NCI-H1417 treated with DMSO at 0.1 percent for 48 hours (cell line): ENCODE measurements at regions not wholly inside any gene's neighbourhood (a gene's known extent, or its start where the extent isn't known, plus 50 kb on each side); places are given as distances from the start of the nearest gene placed in this dataset.
A peak's percentile ranks its signal among the peaks of the same experiment; 100 is the strongest.
"Not testable (repeated sequence)": the region's sequence is repeated elsewhere in the genome, so short reads cannot be mapped to it uniquely, and the experiment has no call there.

Experiments
- DNase-seq: peaks from one replicate; lab custom pipeline; 2025; lab: John Stamatoyannopoulos, UW

DNA sequence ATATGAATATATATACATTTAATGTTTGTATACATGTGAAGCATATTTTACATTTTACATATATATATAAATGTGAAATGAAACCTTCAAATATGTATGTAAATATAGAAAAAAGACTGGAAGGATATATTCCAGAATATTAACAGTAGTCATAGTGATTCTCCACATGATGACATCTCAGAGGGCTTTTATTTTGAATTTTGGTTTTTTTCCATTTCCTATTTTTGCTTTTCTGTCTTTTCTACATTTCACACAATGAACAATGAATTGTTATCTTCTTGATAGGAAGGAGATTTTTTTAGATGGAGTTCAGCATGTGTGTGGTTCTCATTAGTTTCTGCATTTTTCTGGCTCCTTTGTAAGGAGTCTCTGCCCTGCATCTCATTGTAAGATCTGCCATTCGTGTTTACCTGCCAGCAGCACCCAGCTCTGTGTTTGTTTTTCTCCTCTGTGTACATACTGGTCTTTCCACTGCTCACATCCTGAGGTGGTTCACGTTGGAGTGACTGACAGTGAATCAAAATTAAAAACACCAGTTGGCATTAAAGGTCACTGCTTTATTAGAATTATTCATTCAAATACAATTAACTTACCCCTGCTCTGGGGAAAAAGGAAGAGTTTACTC lies 425.3 kb upstream of the MDFIC2 start:
- DNase-seq, result peak; percentile 17

DNA sequence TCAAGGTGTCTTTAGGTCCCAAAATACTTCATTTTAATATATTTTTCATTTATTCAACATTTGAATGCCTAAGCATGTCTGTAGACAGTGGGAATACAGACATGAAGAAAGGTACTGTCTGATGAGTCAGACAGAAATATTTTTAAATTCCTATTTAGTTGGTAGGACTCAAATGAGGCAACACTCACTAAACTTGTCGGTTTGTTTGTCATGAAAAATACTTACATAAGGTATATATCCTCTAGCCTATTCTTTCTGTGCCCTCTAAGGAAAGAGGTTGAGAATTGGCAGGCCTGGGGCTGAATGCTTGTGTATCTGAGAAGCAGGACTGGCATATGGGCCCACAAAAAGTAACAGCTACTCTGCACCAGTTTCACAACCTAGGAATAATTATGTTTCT lies 423.6 kb upstream of the MDFIC2 start:
- no peak for DNase-seq

DNA sequence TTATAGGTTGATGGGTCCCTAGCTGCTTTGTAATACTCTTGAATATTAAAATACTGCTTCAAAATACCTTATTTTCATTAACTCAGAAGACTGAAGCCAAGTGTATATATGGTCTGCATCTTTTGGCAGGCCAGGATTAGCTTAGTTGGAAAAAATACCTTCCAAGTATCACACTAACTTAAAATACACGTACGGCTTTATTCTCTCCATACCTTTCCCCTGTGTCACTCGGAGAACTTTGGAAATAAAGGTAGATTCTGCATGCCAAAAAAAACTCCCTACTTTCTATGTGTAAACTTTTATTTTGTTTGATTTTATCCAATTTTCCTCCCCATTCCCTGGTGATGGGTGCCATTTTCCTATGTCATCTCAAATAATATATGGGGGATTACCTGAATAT lies 422.3 kb upstream of the MDFIC2 start:
- no peak for DNase-seq

DNA sequence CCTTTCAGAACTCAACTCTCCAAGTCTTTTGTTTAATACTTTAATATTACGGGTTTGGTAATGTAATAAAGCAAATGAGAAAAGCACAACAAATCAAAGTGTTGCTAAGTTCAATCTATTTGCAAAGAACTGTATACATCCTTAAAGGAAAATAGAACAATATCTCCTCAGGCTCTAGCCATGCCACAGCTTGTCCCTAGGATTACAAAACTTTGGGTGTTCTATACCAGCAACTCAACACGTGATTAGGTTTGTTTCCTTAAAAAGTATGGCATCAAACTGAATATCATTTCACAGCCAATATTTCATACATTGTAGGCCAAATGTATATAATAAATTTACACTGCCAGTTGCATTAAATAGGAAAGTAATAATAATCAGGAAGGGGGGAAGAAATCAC lies 418.6 kb upstream of the MDFIC2 start:
- no peak for DNase-seq

DNA sequence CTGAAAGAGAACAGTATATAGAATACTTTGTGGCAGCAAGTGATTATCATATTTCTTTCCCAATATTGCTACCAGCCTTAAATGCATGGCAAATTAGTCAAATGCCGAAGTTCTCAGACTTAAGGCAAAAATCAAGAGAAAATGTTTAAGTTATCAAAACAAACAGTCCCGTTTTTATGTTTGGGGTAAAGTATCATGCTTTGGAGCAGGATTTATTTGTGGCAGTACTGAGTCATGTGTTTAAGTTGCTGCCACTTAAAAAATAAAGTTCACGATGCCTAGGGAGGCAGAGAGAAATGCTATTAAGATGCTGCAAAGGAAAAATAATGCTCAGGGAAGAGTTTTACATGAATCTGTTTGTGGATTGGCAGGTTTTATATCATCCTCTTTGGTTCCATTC lies 417.4 kb upstream of the MDFIC2 start:
- no peak for DNase-seq

DNA sequence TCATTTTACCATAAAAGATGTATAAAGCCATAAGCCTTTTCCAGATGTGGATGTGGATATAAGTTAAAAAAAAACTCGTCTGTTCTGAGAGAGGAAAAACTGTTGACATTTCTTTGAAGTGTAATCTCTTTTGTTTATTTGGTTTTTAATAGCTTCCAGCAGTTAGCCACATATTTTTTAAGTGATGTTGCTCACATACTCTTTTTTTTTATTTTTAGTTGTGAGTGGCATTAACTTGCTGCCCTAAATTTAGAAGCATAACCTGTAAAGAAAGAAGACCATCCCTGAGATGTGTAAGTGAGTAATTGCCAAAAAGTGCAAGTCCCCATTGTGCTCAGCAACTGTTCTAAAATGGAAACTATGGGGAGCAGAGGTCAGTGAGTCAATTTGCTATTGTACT lies 415.9 kb upstream of the MDFIC2 start:
- no peak for DNase-seq

DNA sequence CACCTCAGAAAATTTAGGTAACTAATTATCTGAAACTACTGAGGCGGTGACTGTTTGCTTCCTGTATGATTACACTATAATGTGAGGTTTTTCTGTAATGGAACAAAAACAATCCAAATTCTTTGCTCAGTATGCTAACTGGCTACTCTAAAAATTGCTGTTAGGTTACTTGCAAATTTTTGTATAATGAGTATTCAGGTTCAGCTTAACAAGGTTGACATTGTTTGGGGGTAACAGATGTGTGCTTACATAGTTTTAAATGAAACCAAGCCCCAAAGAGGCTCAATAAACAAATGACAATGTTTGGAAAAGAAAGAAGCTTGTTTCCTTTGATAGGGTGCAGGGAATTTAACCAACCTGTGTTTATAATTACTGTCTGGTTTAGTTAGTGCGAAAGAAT lies 414.5 kb upstream of the MDFIC2 start:
- no peak for DNase-seq

DNA sequence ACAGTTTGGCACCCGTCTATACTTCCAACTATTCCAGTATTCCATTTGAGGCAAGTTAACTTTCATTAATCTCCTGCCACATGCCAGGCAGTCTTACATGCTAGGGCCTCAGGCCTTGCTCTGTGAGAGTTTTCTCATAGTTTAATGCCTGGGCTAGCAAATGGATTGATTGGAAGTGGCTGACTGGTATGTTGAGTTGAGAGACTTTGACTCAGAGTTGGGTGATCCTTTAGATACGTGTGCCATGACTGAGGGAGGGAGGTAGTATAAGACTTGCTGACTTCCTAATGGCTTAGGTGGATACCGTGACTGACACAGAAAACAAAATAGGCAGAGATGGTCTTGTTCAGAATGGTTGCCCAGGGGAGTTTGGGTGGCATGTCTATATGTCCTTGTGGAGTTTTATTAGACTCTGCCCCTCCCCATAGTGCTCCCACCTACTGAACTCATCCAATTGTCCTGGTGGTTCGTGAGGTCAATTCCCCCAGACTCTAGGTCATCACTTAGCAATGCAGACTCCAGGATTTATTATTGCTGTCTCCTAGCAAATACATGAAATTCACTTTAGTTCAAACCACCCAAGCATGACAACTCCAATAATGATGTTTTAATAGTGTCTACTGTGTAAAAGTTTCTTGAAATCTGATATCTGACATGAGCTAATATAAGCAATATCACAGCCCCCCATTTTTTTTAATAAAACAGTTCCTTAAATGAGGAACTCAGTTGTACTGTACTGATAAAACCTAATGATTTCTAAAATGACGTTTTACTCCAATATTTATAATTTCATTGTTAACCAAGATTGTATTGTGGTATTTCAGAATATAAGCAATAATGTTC lies 413.9 kb upstream of the MDFIC2 start:
- DNase-seq, result no peak

DNA sequence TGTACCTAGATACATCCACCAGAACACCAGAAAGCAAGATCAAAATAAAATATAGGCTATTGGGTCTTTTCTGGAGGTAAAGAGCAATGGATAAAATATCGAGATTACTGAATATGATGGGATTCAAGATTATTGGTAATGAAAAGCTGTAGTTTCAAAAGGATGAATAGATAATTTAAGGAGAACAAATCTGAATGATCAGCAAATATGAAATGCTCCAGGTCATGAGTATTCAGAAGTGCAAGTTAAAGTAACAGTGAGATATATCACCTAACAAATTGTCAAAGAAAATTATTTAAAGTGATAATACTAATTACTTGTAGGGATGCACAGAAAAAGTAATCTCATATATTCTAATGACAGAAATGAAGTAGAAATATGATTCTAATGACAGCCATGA lies 409.6 kb upstream of the MDFIC2 start:
- no peak for DNase-seq

DNA sequence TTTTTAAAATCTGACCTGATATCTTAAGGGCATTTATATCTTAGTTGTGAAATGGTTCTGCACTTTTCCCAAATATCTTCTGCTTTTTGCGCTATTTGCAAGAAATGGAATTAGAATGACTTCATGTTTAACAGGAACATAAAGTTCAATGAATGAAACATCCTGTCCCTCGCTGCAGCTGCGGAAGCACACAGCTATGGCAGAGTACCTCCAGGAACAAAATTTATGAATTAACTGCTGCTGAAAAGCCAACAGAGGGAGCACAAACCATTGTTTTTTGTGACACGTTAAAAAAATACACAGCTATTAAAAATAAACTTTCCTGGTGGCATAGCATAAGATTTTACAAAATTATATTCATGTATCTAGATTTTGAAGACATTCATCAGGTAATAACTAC lies 404.4 kb upstream of the MDFIC2 start:
- no peak for DNase-seq

DNA sequence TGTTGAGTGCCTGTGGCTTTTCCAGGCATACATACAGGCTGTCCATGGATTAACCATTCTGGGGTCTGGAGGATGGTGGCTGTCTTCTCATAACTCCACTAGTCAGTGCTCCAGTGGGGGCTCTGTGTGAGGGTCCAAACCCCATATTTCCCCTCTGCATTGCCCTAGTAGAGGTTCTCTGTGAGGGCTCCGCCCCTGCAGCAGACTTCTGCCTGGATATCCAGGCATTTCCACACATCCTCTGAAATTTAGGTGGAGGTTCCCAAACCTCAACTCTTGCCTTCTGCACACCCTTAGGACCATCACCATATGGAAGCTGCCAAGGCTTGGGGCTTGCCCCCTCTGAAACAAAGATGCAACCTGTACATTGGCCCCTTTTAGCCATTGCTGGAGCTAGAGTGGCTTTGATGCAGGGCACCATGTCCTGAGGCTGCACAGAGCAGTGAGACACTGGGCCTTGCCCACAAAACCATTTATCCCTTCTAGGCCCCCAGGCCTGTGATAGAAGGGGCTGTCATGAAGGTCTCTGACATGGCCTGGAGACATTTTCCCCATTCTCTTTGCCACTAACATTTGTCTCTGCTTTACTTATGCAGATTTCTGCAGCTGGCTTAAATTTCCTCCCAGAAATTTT lies 400.1 kb upstream of the MDFIC2 start:
- no peak for DNase-seq

DNA sequence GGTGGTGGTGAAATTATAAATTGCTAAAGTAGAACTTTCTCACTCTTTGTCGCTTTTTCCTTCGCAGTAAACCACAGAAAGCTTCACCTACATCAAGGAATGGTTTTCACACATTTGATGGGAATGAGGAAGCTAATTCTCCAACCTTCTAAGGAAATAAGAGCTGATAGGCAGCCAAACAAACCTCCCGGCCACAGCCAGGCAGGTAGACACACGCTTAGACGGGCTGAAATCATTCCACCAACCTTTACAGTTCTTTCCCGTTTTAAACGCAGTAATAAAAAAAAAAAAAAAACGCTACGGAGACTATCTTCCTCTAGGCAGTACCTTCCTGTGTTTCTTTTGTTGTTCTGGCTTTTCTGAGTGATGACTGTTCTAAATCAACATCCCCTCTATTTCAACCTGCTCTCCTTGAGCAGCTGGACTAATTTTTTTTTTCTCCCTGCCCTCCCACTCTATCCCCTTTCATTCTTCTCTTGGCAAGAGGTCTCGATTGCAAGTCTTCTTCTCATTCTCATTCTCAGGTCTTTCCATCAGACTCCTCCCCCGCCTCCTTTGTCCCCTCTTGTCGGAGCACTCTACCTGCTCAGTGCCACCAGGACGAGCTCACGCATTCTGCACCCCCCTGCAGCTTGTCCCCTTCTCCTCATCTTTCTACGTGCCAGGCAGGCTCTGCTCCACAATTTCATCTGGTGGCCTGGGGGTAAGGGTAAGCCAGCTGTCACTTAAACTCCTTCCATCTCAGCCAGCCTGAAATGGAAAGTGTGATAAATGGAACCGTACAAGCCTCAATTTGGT lies 391.1 kb upstream of the MDFIC2 start:
- no peak for DNase-seq

DNA sequence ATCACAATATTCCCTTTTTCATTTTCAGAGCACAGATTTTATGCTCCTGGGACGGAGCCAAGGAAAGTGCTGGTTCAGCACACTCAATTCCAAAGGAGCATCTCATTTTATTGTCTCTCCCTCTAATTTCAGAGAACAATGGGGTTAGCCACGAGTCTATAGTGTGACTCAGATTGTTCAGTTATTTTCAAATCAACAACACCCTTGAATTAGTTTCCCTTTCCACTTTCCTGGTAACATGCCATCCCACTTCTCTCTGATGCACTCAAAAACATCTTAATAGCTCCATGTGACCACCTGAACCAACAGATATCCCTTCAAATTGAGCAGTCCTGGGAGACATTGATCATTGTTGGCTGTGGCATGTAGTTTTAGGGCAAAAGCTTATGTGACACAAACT lies 389.7 kb upstream of the MDFIC2 start:
- DNase-seq, result no peak

DNA sequence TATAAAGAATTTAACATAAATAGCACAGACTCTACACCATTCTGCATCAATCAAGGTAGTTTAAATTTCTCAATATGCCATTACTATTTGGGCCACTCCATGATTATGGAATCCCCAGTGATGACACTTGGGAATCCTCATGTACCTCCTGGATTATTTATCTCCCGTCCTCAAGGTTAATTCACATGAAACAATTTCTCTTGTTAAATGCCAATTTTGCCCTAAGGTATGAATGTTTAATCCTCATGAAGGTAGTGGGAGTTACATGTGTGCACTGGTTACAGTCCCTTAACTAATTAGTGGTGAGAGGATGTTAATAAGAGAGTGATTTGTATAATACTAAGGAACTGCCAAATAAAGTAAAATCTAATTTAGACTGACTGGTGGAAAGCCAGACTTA lies 372.3 kb upstream of the MDFIC2 start:
- DNase-seq, result no peak

DNA sequence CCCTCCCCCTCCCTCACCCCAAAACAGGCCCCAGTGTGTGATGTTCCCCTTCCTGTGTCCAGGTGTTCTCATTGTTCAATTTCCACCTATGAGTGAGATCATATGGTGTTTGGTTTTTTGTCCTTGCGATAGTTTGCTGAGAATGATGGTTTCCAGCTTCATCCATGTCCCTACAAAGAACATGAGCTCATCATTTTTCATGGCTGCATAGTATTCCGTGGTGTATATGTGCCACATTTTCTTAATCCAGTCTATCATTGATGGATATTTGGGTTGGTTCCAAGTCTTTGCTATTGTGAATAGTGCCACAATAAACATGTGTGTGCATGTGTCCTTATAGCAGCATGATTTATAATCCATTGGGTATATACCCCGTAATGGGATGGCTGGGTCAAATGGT lies 363.4 kb upstream of the MDFIC2 start:
- DNase-seq, result not testable (repeated sequence)

DNA sequence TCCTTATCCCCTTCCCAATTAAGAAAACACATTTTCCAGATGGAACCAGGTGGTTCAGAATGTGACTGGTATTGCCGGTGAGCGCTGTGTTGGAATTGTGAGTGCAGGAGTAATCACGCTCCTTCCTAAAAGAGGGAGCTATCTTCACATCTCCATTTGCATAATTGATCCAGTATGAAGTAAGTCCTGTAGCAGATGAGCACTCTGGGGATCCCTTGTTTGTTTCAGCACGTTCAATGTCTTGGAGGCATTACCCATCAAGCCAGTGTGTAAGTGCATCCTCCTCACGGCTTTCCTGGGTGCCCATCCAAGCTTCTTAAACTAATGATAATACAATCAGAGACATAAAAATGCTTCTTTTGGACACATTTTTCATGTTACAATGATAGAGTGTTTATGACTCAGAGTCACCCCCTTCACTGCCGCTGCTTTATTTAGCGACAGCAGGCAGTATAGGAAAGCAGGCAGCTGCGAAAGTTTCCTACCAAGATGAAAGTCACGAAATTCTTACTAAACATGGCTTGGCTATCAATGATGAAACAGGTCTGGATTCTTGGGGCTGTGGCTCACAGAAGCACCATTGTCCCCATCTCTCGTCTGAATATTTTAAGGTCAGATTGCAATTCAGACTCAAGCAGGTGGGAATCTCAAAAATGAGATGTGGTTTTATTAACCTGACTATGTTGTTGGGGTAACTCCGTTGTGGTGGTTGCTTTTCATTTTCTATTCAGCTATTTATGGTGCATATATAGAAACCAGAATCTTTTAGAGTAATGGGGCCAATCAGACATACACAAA lies 346.3 kb upstream of the MDFIC2 start:
- DNase-seq, result no peak

DNA sequence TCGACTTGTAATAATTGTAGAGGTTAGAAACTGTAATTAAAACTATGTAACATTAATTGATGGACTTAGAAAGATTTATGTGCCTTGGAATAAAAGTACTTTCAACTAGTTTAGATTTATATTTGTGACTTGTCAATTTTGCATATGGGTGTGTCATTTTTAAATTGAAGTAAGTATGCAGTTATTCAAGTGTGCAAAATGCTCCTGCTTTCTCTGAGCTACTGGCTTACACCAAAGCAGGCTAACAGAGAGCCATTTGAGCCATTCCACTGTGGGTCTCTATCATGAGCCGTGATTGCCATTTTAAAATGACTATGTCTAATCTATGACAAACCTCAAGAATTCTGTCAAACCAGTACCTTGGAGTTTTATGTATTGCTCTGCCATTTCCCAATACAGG lies 345.0 kb upstream of the MDFIC2 start:
- DNase-seq, result no peak

DNA sequence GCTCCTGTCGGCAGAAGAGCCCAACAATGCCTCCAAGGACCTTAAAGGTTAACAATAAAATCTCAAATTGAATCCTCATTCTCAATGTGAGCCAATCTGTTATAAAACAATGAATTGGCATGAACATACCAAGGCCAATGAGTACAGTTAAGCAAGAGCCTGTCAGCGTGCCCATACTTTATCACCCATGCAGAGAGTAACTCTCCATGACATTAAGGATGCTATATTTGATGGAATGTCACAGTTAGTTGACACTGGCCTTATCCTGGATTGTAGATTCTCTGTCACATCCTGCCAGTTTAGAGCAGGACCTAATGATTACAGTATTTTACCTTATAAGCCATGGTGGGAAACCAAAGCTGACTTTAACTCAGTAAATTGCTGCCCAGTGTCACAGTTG lies 335.4 kb upstream of the MDFIC2 start:
- DNase-seq, result no peak

DNA sequence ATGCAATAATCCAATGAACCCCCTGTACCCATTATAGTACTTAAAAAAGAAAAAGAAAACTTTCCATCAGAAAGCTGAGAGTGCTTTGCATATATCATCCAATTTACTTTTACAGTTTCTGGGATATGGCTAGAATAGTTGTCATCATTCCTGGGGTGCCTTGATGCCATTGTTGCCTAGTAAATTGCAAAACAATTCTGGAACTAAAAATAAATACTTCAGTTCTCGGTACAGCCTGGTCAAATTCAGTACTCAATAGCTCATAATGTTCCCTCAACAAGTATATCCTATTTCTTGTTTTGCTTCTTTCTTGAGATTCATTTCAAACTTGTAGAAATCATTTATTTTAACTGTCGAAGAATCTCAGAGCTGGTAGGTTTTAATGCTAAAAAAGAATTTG lies 334.7 kb upstream of the MDFIC2 start:
- DNase-seq, result no peak

DNA sequence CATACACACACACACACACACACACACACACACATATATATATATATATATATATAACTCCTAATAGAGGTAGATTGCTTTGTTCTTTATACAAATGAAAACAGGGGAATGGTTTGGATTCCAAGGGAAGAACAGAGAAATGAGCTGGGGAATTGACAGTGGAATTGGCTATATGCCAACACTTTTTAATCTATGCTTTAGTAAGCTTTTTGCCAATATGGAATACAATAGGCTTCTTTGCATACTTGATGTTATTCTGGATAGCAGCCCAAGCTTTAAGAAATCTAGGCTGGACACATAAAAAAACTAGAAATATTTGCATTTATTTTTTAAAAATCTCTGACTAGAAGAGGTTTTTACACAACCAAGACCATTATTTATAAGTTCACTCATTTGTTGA lies 334.2 kb upstream of the MDFIC2 start:
- no peak for DNase-seq

DNA sequence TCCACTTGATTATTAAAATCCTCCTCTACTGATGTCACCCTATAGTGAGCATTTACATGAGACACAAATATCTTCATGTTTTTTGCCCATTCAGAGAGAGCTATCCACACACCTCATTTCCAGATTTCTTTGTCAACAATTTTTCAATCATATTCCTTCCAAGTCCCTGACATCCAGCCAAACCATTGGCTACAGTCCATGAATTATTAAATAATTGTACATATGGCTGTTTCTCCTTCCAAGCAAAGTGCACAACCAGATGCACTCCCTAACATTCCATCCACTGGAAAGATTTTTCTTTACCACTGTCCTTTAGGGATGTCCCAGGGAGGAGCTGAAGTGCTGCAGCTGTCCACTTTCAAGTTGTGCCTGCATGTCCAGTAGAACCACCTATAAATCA lies 328.0 kb upstream of the MDFIC2 start:
- no peak for DNase-seq

DNA sequence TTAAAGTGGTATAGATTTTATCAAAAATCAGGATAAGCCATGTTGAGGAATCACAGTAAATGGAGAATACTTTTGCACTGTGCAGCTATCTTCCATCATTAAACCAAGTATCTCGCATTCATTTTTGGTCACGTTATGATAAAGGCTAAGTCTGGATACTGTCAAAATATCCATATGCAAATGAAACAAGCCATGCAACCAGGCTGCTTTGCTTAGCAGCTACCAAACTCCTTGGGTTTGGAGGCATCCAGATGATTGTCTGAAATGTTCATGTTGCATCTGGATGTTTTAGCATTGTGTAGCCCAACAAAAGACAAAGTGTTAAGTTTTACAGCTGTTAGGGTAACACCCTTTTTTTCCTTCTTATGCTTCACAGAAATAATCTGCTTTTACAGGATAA lies 322.9 kb upstream of the MDFIC2 start:
- no peak for DNase-seq
